Trophoblast cell (in vitro differentiated cells and primary cell): ENCODE measurements at regions not wholly inside any gene's neighbourhood (a gene's known extent, or its start where the extent isn't known, plus 50 kb on each side); places are given as distances from the start of the nearest gene placed in this dataset.

Source experiments
- DNase-seq, 2 donors: peaks; one replicate each; pipeline ENCODE4 v3.0.0-alpha.2; 2016
- H2AFZ ChIP-seq: 2 replicates; pipeline ENCODE4 v1.6.1; 2013; ENCODE audit warnings: low read length, moderate library complexity, mild to moderate bottlenecking; ENCODE audit not compliant: insufficient read depth, poor library complexity
- H2AK5ac ChIP-seq: 2 replicates; pipeline ENCODE4 v1.6.1; 2013; ENCODE audit warnings: mild to moderate bottlenecking, low read length
- H2BK120ac ChIP-seq: 2 replicates; pipeline ENCODE4 v1.6.1; 2013; ENCODE audit warnings: low read length, mild to moderate bottlenecking, moderate library complexity; ENCODE audit not compliant: insufficient read depth, poor library complexity
- H2BK12ac ChIP-seq: 2 replicates; pipeline ENCODE4 v1.6.1; 2013; ENCODE audit warnings: mild to moderate bottlenecking, low read length, moderate library complexity
- H2BK5ac ChIP-seq: 2 replicates; pipeline ENCODE4 v1.6.1; 2013; ENCODE audit warnings: low read length, low read depth, moderate library complexity, mild to moderate bottlenecking; ENCODE audit not compliant: poor library complexity
- H3K14ac ChIP-seq: 2 replicates; pipeline ENCODE4 v1.6.1; 2013; ENCODE audit warnings: mild to moderate bottlenecking, low read length
- H3K18ac ChIP-seq: 2 replicates; pipeline ENCODE4 v1.6.1; 2013; ENCODE audit warnings: mild to moderate bottlenecking, low read length
- H3K23ac ChIP-seq: 2 replicates; pipeline ENCODE4 v1.6.1; 2013; ENCODE audit warnings: low read length
- H3K27ac ChIP-seq: 2 replicates; pipeline ENCODE4 v1.5.1; 2013; ENCODE audit warnings: low read depth, mild to moderate bottlenecking, inconsistent platforms, low read length, moderate library complexity
- H3K27me3 ChIP-seq: 2 replicates; pipeline ENCODE4 v1.6.1; 2013; ENCODE audit warnings: inconsistent platforms, mild to moderate bottlenecking, low read length, moderate library complexity; ENCODE audit not compliant: insufficient read depth
- H3K36me3 ChIP-seq, 2 experiments: 1 replicate in 1 of 2; 2 replicates in 1 of 2; pipeline ENCODE4 v1.6.1; 2013; ENCODE audit warnings: low read length in 2 of 2, mild to moderate bottlenecking in 2 of 2, moderate library complexity in 1 of 2; ENCODE audit not compliant: insufficient read depth in 2 of 2, control insufficient read depth in 1 of 2
- H3K4ac ChIP-seq: 2 replicates; pipeline ENCODE4 v1.6.1; 2013; ENCODE audit warnings: low read depth, mild to moderate bottlenecking, low read length, moderate library complexity
- H3K4me1 ChIP-seq, 2 experiments: 1 replicate in 1 of 2; 2 replicates in 1 of 2; pipeline ENCODE4 v1.6.1; 2013; ENCODE audit warnings: low read length in 2 of 2, mild to moderate bottlenecking in 2 of 2, moderate library complexity in 1 of 2; ENCODE audit not compliant: insufficient read depth in 2 of 2, control insufficient read depth in 1 of 2
- H3K4me2 ChIP-seq: 2 replicates; pipeline ENCODE4 v1.6.1; 2013; ENCODE audit warnings: inconsistent platforms, mild to moderate bottlenecking, low read length, moderate library complexity
- H3K4me3 ChIP-seq: 2 replicates; pipeline ENCODE4 v1.5.1; 2013; ENCODE audit warnings: mild to moderate bottlenecking, low read depth, low read length, inconsistent platforms
- H3K79me1 ChIP-seq: one replicate; pipeline ENCODE4 v1.6.1; 2013; ENCODE audit warnings: low read length
- H3K79me2 ChIP-seq: 2 replicates; pipeline ENCODE4 v1.6.1; 2013; ENCODE audit warnings: low read length, mild to moderate bottlenecking; ENCODE audit not compliant: control insufficient read depth, insufficient read depth, poor library complexity
- H3K9ac ChIP-seq: 2 replicates; pipeline ENCODE4 v1.6.1; 2013; ENCODE audit warnings: mild to moderate bottlenecking, low read length
- H3K9me3 ChIP-seq: 2 replicates; pipeline ENCODE4 v1.6.1; 2013; ENCODE audit warnings: low read depth, mild to moderate bottlenecking, control low read depth, inconsistent platforms, low read length; ENCODE audit not compliant: insufficient read depth
- H4K12ac ChIP-seq: 2 replicates; pipeline ENCODE4 v1.6.1; 2013; ENCODE audit warnings: low read depth, mild to moderate bottlenecking, low read length, moderate library complexity
- H4K8ac ChIP-seq: 2 replicates; pipeline ENCODE4 v1.6.1; 2013; ENCODE audit warnings: low read depth, mild to moderate bottlenecking, low read length, moderate library complexity
- H4K91ac ChIP-seq: one replicate; pipeline ENCODE4 v1.6.1; 2013; ENCODE audit warnings: low read depth, mild to moderate bottlenecking, low read length, moderate library complexity
- WGBS: extraction: QIAGEN DNeasy Blood & Tissue Kit; methylation state at CpG from one replicate; pipeline ENCODE4 v1.1.7; 2013; ENCODE audit warnings: missing lambda C conversion rate; ENCODE audit not compliant: insufficient read length, insufficient coverage; ENCODE audit errors: extremely low coverage; 5-methylcytosine and 5-hydroxymethylcytosine counted together

DNA sequence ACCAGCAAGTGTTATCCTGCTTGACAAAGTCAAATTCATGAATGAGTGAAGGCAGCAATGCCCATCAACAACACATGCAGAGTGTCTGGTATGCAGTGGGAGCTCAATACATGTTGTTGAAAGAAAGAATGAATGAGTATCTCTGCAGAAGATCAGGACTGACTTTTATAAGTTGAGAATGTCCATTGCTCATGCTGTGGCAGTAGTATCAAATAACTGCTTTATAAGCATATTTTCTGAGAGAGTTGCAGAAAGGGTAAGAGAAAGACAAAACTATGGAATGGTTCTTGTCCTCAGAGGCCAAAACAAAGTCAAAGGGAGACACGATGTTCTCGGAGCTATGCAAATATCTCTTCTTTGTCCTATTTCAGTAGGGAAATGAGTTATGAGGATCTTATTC is 288.7 kb downstream of the LMX1A start:
- no CpG with 5 or more reads among the region's 2 CpGs for WGBS
- Histone ChIP-seq H3K23ac (no peak overlapping the region), H2AK5ac (no peak overlapping the region), H3K79me1 (no peaks in the 10 kb centered on the region), H2BK12ac (no peak overlapping the region), H3K9ac (no peak overlapping the region), H3K9me3 (no peaks in the 10 kb centered on the region), H3K4me1 (no peaks in the 10 kb centered on the region), H3K18ac (no peak overlapping the region), H2AFZ (no peak overlapping the region), H3K4me3 (no peak overlapping the region), H4K12ac (no peak overlapping the region), H3K27me3 (no peaks in the 10 kb centered on the region), H4K8ac (no peak overlapping the region), H2BK5ac (no peak overlapping the region), H4K91ac (no peak overlapping the region), H3K4me2 (no peak overlapping the region), H3K27ac (no peak overlapping the region), H2BK120ac (no peak overlapping the region), H3K4ac (no peak overlapping the region), H3K36me3 (no peaks in the 10 kb centered on the region), H3K79me2 (no peaks in the 10 kb centered on the region), H3K14ac (no peak overlapping the region)
- DNase-seq = no peak

DNA sequence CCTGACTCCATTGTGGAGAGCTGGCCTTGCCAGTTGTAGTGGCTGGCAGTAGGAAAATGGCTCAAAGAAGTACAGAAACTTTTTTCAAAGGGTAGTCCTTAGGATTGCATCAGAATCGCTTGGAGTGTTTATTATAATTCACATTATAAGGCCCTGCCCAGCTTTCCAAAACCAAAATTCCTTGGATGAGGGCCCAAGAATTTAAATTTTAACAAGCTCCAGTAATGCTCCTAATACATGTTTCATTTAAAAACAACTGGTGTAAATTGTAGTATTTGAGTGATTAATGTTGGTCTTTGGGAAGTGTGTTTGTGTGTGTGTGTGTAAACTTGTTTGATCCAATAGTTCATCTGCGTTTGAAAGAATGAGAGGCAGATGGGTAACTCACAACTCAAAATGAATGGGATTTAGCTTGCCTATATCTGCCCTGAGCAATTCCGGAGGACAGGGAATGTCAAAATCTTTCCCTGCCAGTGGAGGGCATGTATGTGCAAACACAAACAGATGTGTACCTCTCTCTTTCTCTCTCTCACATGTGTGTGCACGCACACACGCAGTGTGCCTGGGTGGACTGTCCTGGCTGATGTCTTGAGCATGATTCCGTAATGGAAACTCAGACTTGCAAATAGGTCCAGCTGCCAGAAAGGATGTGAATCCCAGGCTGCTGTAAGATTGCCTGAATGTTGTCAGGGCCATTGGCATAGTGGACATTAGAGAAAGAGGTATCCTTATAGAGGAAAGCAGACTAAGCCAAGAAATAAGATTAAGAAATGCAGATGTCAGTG is 293.1 kb downstream of the LMX1A start:
- no peak overlapping the region for H3K4me2 ChIP-seq
- no peak overlapping the region for H3K18ac ChIP-seq
- no peaks in the 10 kb centered on the region for H3K27me3 ChIP-seq
- no CpG with 5 or more reads among the region's 6 CpGs for WGBS
- H2AK5ac ChIP-seq = no peak overlapping the region
- H2BK5ac ChIP-seq = no peak overlapping the region
- DNase-seq = no peak
- H2BK120ac ChIP-seq = no peak overlapping the region
- no peak overlapping the region for H3K4ac ChIP-seq
- no peak overlapping the region for H3K23ac ChIP-seq
- H3K9me3 ChIP-seq = no peaks in the 10 kb centered on the region
- no peaks in the 10 kb centered on the region for H3K79me2 ChIP-seq
- H3K4me3 ChIP-seq = no peak overlapping the region
- H2AFZ ChIP-seq = no peak overlapping the region
- no peaks in the 10 kb centered on the region for H3K36me3 ChIP-seq
- no peak overlapping the region for H3K9ac ChIP-seq
- H4K12ac ChIP-seq = no peak overlapping the region
- H3K79me1 ChIP-seq = no peaks in the 10 kb centered on the region
- H3K4me1 ChIP-seq = no peaks in the 10 kb centered on the region
- no peak overlapping the region for H2BK12ac ChIP-seq
- H3K14ac ChIP-seq = no peak overlapping the region
- no peak overlapping the region for H3K27ac ChIP-seq
- no peak overlapping the region for H4K8ac ChIP-seq
- no peak overlapping the region for H4K91ac ChIP-seq

DNA sequence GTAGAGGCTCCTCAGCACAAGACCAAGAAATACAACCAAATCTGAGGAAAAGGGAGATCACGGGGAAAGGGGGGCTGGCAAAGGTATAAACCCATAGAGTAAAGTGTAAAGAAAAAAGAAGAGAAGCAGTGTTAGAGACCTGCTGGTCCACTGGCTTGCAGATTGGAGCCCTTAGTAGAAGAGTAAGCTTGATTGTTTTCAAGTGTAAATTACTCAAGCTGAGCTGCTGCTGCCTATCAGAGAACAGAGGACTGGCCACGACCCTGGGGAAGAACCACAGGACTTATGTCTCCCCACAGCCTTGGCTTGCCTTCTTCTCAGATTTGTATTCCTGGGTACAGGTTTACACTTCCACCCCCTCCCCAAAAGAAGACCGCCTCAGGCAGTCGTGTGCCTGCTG is 294.2 kb downstream of the LMX1A start:
- Histone ChIP-seq H3K4me1 (no peaks in the 10 kb centered on the region), H2AK5ac (no peak overlapping the region), H3K9me3 (no peaks in the 10 kb centered on the region), H3K79me2 (no peaks in the 10 kb centered on the region), H2BK12ac (no peak overlapping the region), H3K18ac (no peak overlapping the region), H3K27ac (no peak overlapping the region), H4K12ac (no peak overlapping the region), H3K14ac (no peak overlapping the region), H2BK5ac (no peak overlapping the region), H3K79me1 (no peaks in the 10 kb centered on the region), H4K8ac (no peak overlapping the region), H4K91ac (no peak overlapping the region), H3K36me3 (no peaks in the 10 kb centered on the region), H2AFZ (no peak overlapping the region), H3K4me3 (no peak overlapping the region), H3K27me3 (no peaks in the 10 kb centered on the region), H3K23ac (no peak overlapping the region), H2BK120ac (no peak overlapping the region), H3K9ac (no peak overlapping the region), H3K4me2 (no peak overlapping the region), H3K4ac (no peak overlapping the region)
- WGBS = no CpG with 5 or more reads among the region's 4 CpGs
- no peak for DNase-seq

DNA sequence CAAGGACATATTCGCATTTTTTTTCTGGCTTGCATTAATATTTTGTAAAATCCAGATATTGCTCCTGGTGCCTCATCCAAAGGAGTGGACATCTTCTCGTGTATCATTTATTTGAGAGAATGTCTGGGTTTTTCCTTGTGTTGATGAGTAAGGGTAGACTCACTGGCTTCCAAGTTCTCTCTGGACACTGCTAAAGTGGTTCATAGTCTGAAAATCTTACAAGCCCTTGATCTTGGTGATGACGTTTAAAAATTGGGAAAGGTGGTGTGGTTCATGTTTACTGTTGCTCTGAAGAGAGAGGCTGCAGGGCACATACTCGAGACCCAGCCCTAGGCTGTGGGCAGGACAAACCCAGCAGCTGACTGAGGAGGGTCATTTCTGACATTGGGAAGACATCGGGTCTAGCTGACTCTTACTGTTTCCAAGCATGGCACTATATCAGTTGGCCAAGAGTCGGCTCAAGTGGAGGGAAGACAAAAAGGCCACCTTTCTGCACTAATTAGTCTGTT is 296.2 kb downstream of the LMX1A start:
- Histone ChIP-seq H3K79me2 (no peaks in the 10 kb centered on the region), H3K27me3 (no peaks in the 10 kb centered on the region), H3K14ac (no peak overlapping the region), H3K36me3 (no peaks in the 10 kb centered on the region), H2AFZ (no peak overlapping the region), H3K79me1 (no peaks in the 10 kb centered on the region), H3K9me3 (no peaks in the 10 kb centered on the region), H3K4ac (no peak overlapping the region), H2BK120ac (no peak overlapping the region), H2AK5ac (no peak overlapping the region), H3K18ac (no peak overlapping the region), H3K4me1 (no peaks in the 10 kb centered on the region), H2BK5ac (no peak overlapping the region), H3K23ac (no peak overlapping the region), H3K27ac (no peak overlapping the region), H2BK12ac (no peak overlapping the region), H4K91ac (no peak overlapping the region), H3K4me2 (no peak overlapping the region), H3K9ac (no peak overlapping the region), H3K4me3 (no peak overlapping the region), H4K8ac (no peak overlapping the region), H4K12ac (no peak overlapping the region)
- WGBS = no CpG with 5 or more reads among the region's 6 CpGs
- no peak for DNase-seq
